HFFc6 (cell line): ENCODE measurements at regions not wholly inside any gene's neighbourhood (a gene's known extent, or its start where the extent isn't known, plus 50 kb on each side); places are given as distances from the start of the nearest gene placed in this dataset.

Experiments
- DNase-seq: peaks from one replicate; pipeline ENCODE4 v3.0.0-alpha.2; 2018
- H3K27ac Mint-ChIP-seq: 2 replicates; pipeline ENCODE4 v1.8.0; 2020; ENCODE audit warnings: mild to moderate bottlenecking, mixed read lengths
- H3K27me3 Mint-ChIP-seq: 2 replicates; pipeline ENCODE4 v1.8.0; 2021; ENCODE audit warnings: mild to moderate bottlenecking, moderate library complexity, mixed read lengths; ENCODE audit not compliant: insufficient read depth
- H3K36me3 Mint-ChIP-seq: 2 replicates; pipeline ENCODE4 v1.8.0; 2021; ENCODE audit warnings: low read depth, mixed read lengths
- H3K4me1 Mint-ChIP-seq: 2 replicates; pipeline ENCODE4 v1.8.0; 2020; ENCODE audit warnings: low read depth, mixed read lengths
- H3K4me3 Mint-ChIP-seq: 2 replicates; pipeline ENCODE4 v1.8.0; 2020; ENCODE audit warnings: mild to moderate bottlenecking, moderate library complexity, mixed read lengths
- H3K9me3 Mint-ChIP-seq: 2 replicates; pipeline ENCODE4 v1.8.0; 2020; ENCODE audit warnings: mild to moderate bottlenecking, mixed read lengths
- CTCF ChIP-seq: fragments of 200-600 bp; sonication (generic); IDR thresholded peaks from 2 replicates; pipeline ENCODE4 v1.5.0; 2021; ENCODE audit warnings: antibody characterized with exemption, mild to moderate bottlenecking

- Mint-ChIP-seq H3K9me3 (peaks cover 52% of the 10 kb centered on the region), H3K27me3 (no peaks in the 10 kb centered on the region), H3K27ac (no peak overlapping the region), H3K36me3 (no peaks in the 10 kb centered on the region; the same call in 1 of the 2 replicates), H3K4me1 (no peaks in the 10 kb centered on the region), H3K4me3 (no peak overlapping the region)
- no peak for TF ChIP-seq CTCF
- no peak for DNase-seq
Observed at GRCh38 chr15:97171556-97171955, 788.9 kb upstream of the ARRDC4 start.

GRCh38 chr15:97174886-97175540 lies 785.5 kb upstream of the ARRDC4 start:
- Mint-ChIP-seq H3K36me3 (no peaks in the 10 kb centered on the region; the same call in 1 of the 2 replicates), H3K9me3 (peaks cover 50% of the 10 kb centered on the region), H3K4me3 (no peak overlapping the region), H3K27ac (no peak overlapping the region), H3K27me3 (no peaks in the 10 kb centered on the region; the same call in 1 of the 2 replicates), H3K4me1 (no peaks in the 10 kb centered on the region)
- no peak for TF ChIP-seq CTCF
- no peak for DNase-seq

GRCh38 chr15:97177151-97177577 lies 783.3 kb upstream of the ARRDC4 start:
- no peak for TF ChIP-seq CTCF
- Mint-ChIP-seq H3K27ac (no peak overlapping the region), H3K4me1 (no peaks in the 10 kb centered on the region), H3K4me3 (no peak overlapping the region), H3K9me3 (peaks cover 37% of the 10 kb centered on the region), H3K36me3 (no peaks in the 10 kb centered on the region; the same call in 1 of the 2 replicates), H3K27me3 (no peaks in the 10 kb centered on the region; the same call in 1 of the 2 replicates)
- DNase-seq = no peak

GRCh38 chr15:97182581-97182980 lies 777.9 kb upstream of the ARRDC4 start:
- Mint-ChIP-seq H3K4me3 (no peak overlapping the region), H3K36me3 (no peaks in the 10 kb centered on the region), H3K27ac (no peak overlapping the region), H3K27me3 (no peaks in the 10 kb centered on the region; the same call in none of the 2 replicates), H3K9me3 (peaks cover 42% of the 10 kb centered on the region), H3K4me1 (no peaks in the 10 kb centered on the region)
- no peak for DNase-seq
- TF ChIP-seq CTCF = no peak

- no peaks in the 10 kb centered on the region for H3K36me3 Mint-ChIP-seq
- no peak overlapping the region for H3K27ac Mint-ChIP-seq
- H3K4me3 Mint-ChIP-seq = no peak overlapping the region
- H3K9me3 Mint-ChIP-seq = peaks cover 30% of the 10 kb centered on the region
- no peak for TF ChIP-seq CTCF
- no peaks in the 10 kb centered on the region for H3K4me1 Mint-ChIP-seq
- no peak for DNase-seq
- peaks cover 1% of the 10 kb centered on the region for H3K27me3 Mint-ChIP-seq
Observed at GRCh38 chr15:97189162-97189780, 771.2 kb upstream of the ARRDC4 start.
